Motor neuron (in vitro differentiated cells): ENCODE measurements at regions not wholly inside any gene's neighbourhood (a gene's known extent, or its start where the extent isn't known, plus 50 kb on each side); places are given as distances from the start of the nearest gene placed in this dataset.

Experiments used
- ATAC-seq, 8 experiments: fragments of 200-7000 bp; cut with Tn5 transposase; replicated peaks in 6 of 8; 2 replicates each; pipeline ENCODE4 v1.8.0; 2021; ENCODE audit warnings: mild to moderate bottlenecking in 8 of 8, moderate library complexity in 8 of 8
- H3K27ac ChIP-seq, 2 donors: fragments of 250-450 bp; sonication (Bioruptor Pico); 2 replicates each; pipeline ENCODE4 v1.9.0; 2021; ENCODE audit warnings: antibody characterized with exemption in 2 of 2, mild to moderate bottlenecking in 2 of 2, moderate library complexity in 1 of 2
- H3K4me1 ChIP-seq, 2 donors: fragments of 250-450 bp; sonication (Bioruptor Pico); replicated peaks in 1 of 2; 2 replicates each; pipeline ENCODE4 v1.6.1; 2021; ENCODE audit warnings: antibody characterized with exemption in 2 of 2, mild to moderate bottlenecking in 2 of 2, moderate library complexity in 1 of 2
- H3K4me3 ChIP-seq, 5 donors: fragments of 250-450 bp; sonication (Bioruptor Pico); 2 replicates each; pipeline ENCODE4 v1.9.0; 2021; ENCODE audit warnings: antibody characterized with exemption in 5 of 5, mild to moderate bottlenecking in 5 of 5, moderate library complexity in 4 of 5
- WGBS, 10 experiments: fragments of 450-650 bp; shearing (Covaris generic); methylation state at CpG; one replicate each; pipeline ENCODE4 v1.0.0; 2022; 5-methylcytosine and 5-hydroxymethylcytosine counted together
- in situ Hi-C, 9 experiments: fragments of 400-800 bp; cut with MboI; loops; one replicate each; pipeline ENCODE4 v1.15.0; 2021; ENCODE audit warnings: low sequenced_read_pairs in 9 of 9, low pct_unique_long_range_greater_than_20kb in 2 of 9; ENCODE audit not compliant: unreplicated experiment in 9 of 9

- H3K4me3 ChIP-seq, result no peak overlapping the region
- in situ Hi-C loops, result no loop called here
- ATAC-seq, result no peak
- 37 to 100% (median 91%) methylated on average over 3 to 5 of the region's 5 CpGs for WGBS, 10 experiments
- no peak overlapping the region for H3K27ac ChIP-seq
- H3K4me1 ChIP-seq, result no peaks in the 10 kb centered on the region
These were observed 57.4 kb downstream of the PRR20E start for GRCh38 chr13:57224414-57224813.

- Histone ChIP-seq H3K4me3 (no peak overlapping the region), H3K4me1 (no peaks in the 10 kb centered on the region), H3K27ac (no peak overlapping the region)
- WGBS, 10 experiments, result 0 to 100% (median 91%) methylated on average over 1 to 2 of the region's 2 CpGs
- ATAC-seq, result no peak
- in situ Hi-C loops, result no loop called here
These were observed 83.5 kb downstream of the PRR20E start for GRCh38 chr13:57250472-57250871.

- in situ Hi-C loops, result no loop called here
These were observed 86.6 kb downstream of the PRR20E start for GRCh38 chr13:57253551-57253950.

GRCh38 chr13:57264965-57265364 is 98.0 kb downstream of the PRR20E start:
- Histone ChIP-seq H3K27ac (no peak overlapping the region), H3K4me1 (no peaks in the 10 kb centered on the region), H3K4me3 (no peak overlapping the region)
- in situ Hi-C loops, result no loop called here
- ATAC-seq, result no peak

More at GRCh38 chr13:57253551-57253950, 86.6 kb downstream of the PRR20E start:
- Histone ChIP-seq H3K4me3 (no peak overlapping the region), H3K27ac (no peak overlapping the region), H3K4me1 (no peaks in the 10 kb centered on the region)
- ATAC-seq, result no peak
- WGBS, 10 experiments, result 7 to 100% (median 60%) methylated on average over 1 to 2 of the region's 2 CpGs; no CpG with 5 or more reads in 1 of the 10 experiments

GRCh38 chr13:57270493-57270892 is 103.5 kb downstream of the PRR20E start:
- ATAC-seq, result no peak
- in situ Hi-C loops, result no loop called here
- Histone ChIP-seq H3K4me1 (no peaks in the 10 kb centered on the region), H3K27ac (no peak overlapping the region), H3K4me3 (no peak overlapping the region)

GRCh38 chr13:57286511-57287098 is 119.6 kb downstream of the PRR20E start:
- H3K27ac ChIP-seq, result no peak overlapping the region
- in situ Hi-C loops, result no loop called here
- ATAC-seq, result no peak
- H3K4me3 ChIP-seq, result no peak overlapping the region
- H3K4me1 ChIP-seq, result no peaks in the 10 kb centered on the region
- WGBS, 10 experiments, result 72 to 100% (median 94%) methylated on average over 3 to 6 of the region's 49 CpGs; no CpG with 5 or more reads in 5 of the 10 experiments

GRCh38 chr13:57302604-57303003 is 135.6 kb downstream of the PRR20E start:
- 0 to 67% (median 7%) methylated on average over 1 of the region's 1 CpG; no CpG with 5 or more reads in 5 of the 10 experiments for WGBS, 10 experiments
- no peaks in the 10 kb centered on the region for H3K4me1 ChIP-seq
- in situ Hi-C loops, result no loop called here
- no peak overlapping the region for H3K4me3 ChIP-seq
- ATAC-seq, result peak in 5 of 8 experiments; percentile 51 to 88 (median 80)
- no peak overlapping the region for H3K27ac ChIP-seq

GRCh38 chr13:57311009-57311586 is 144.1 kb downstream of the PRR20E start:
- 13 to 100% (median 60%) methylated on average over 1 to 14 of the region's 15 CpGs; no CpG with 5 or more reads in 1 of the 10 experiments for WGBS, 10 experiments
- Histone ChIP-seq H3K27ac (no peak overlapping the region), H3K4me1 (no peaks in the 10 kb centered on the region), H3K4me3 (no peak overlapping the region)
- in situ Hi-C loops, result no loop called here
- no peak for ATAC-seq

- 0 to 82% (median 55%) methylated on average over 1 to 4 of the region's 6 CpGs; no CpG with 5 or more reads in 6 of the 10 experiments for WGBS, 10 experiments
- Histone ChIP-seq H3K27ac (no peak overlapping the region), H3K4me1 (no peaks in the 10 kb centered on the region), H3K4me3 (no peak overlapping the region)
- ATAC-seq, result peak in 5 of 8 experiments; percentile 56 to 100 (median 84)
- in situ Hi-C loops, result no loop called here
These were observed 148.0 kb downstream of the PRR20E start for GRCh38 chr13:57314897-57315520.

GRCh38 chr13:57326532-57326931 is 159.5 kb downstream of the PRR20E start:
- no peak for ATAC-seq
- no peaks in the 10 kb centered on the region for H3K4me1 ChIP-seq
- 0 to 100% (median 63%) methylated on average over 1 of the region's 1 CpG; no CpG with 5 or more reads in 2 of the 10 experiments for WGBS, 10 experiments
- no peak overlapping the region for H3K27ac ChIP-seq
- no peak overlapping the region for H3K4me3 ChIP-seq
- in situ Hi-C loops, result no loop called here

GRCh38 chr13:57340878-57341277 is 173.9 kb downstream of the PRR20E start:
- H3K27ac ChIP-seq, result no peak overlapping the region
- no peaks in the 10 kb centered on the region for H3K4me1 ChIP-seq
- 0 to 100% (median 80%) methylated on average over 1 to 2 of the region's 2 CpGs; no CpG with 5 or more reads in 2 of the 10 experiments for WGBS, 10 experiments
- no peak overlapping the region for H3K4me3 ChIP-seq
- ATAC-seq, result no peak
- in situ Hi-C loops, result no loop called here

GRCh38 chr13:57345526-57345925 is 178.5 kb downstream of the PRR20E start:
- H3K4me1 ChIP-seq, result no peaks in the 10 kb centered on the region
- ATAC-seq, result no peak
- no peak overlapping the region for H3K27ac ChIP-seq
- WGBS, 10 experiments, result 0 to 100% (median 83%) methylated on average over 1 of the region's 1 CpG; no CpG with 5 or more reads in 4 of the 10 experiments
- no peak overlapping the region for H3K4me3 ChIP-seq
- in situ Hi-C loops, result no loop called here

- in situ Hi-C loops, result no loop called here
- no peak overlapping the region for H3K4me3 ChIP-seq
- WGBS, 10 experiments, result 0 to 100% (median 86%) methylated on average over 1 to 2 of the region's 2 CpGs; no CpG with 5 or more reads in 2 of the 10 experiments
- no peaks in the 10 kb centered on the region for H3K4me1 ChIP-seq
- no peak overlapping the region for H3K27ac ChIP-seq
- peak in 2 of 8 experiments; percentile 34 to 54 for ATAC-seq
These were observed 179.8 kb downstream of the PRR20E start for GRCh38 chr13:57346786-57347185.
